Effector memory CD4-positive, alpha-beta T cell (primary cell): ENCODE measurements at regions not wholly inside any gene's neighbourhood (a gene's known extent, or its start where the extent isn't known, plus 50 kb on each side); places are given as distances from the start of the nearest gene placed in this dataset.

Experiments used
- DNase-seq, 3 donors: peaks; one replicate each; pipeline ENCODE4 v3.0.0-alpha.2; 2020
- H3K27ac ChIP-seq: 2 replicates; pipeline ENCODE4 v1.7.0; 2013; ENCODE audit warnings: mild to moderate bottlenecking, low read length, moderate library complexity; ENCODE audit not compliant: insufficient read depth, poor library complexity, severe bottlenecking
- H3K27me3 ChIP-seq: replicated peaks from 2 replicates; pipeline ENCODE4 v1.7.0; 2013; ENCODE audit warnings: mild to moderate bottlenecking, low read length; ENCODE audit not compliant: insufficient read depth, control insufficient read depth, poor library complexity, severe bottlenecking
- H3K36me3 ChIP-seq: 2 replicates; pipeline ENCODE4 v1.7.0; 2013; ENCODE audit warnings: mild to moderate bottlenecking, low read length, moderate library complexity; ENCODE audit not compliant: control insufficient read depth, insufficient read depth
- H3K4me1 ChIP-seq: 2 replicates; pipeline ENCODE4 v1.7.0; 2013; ENCODE audit warnings: low read length, mild to moderate bottlenecking; ENCODE audit not compliant: control insufficient read depth, insufficient read depth, poor library complexity, severe bottlenecking
- H3K4me3 ChIP-seq: 2 replicates; pipeline ENCODE4 v1.7.0; 2013; ENCODE audit warnings: low read length, low read depth, mild to moderate bottlenecking; ENCODE audit not compliant: insufficient read depth, poor library complexity, severe bottlenecking
- H3K9me3 ChIP-seq: 2 replicates; pipeline ENCODE4 v1.7.0; 2013; ENCODE audit warnings: mild to moderate bottlenecking, low read length, moderate library complexity; ENCODE audit not compliant: control insufficient read depth

GRCh38 chr20:41956338-41957074, 338.3 kb upstream of the CHD6 start:
- no peak overlapping the region for H3K27ac ChIP-seq
- no peaks in the 10 kb centered on the region for H3K9me3 ChIP-seq
- no peak overlapping the region for H3K4me3 ChIP-seq
- DNase-seq, result no peak
- H3K27me3 ChIP-seq, result no peaks in the 10 kb centered on the region
- no peaks in the 10 kb centered on the region for H3K36me3 ChIP-seq
- H3K4me1 ChIP-seq, result no peaks in the 10 kb centered on the region

DNA sequence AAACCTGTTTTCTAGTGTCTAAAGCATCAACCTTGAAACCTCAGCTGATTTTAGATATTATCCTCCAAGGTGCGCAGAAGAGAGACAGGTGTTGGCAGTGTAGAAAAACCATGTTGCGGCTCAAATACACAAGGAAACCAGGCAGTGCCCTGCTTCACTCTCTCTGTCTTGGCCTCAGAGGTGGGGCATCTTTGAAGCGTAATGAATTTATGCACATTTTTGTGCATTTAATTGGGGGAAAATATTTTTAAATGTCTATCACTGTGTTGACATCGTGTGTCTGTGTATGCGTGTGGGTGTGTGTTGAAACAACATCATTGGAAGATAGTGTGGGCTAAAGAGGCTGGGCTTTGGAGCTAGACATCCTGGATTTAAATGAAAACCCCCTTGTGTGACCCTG, 334.0 kb upstream of the CHD6 start:
- no peaks in the 10 kb centered on the region for H3K9me3 ChIP-seq
- H3K4me1 ChIP-seq, result no peaks in the 10 kb centered on the region

GRCh38 chr20:41951615-41952014, 333.4 kb upstream of the CHD6 start:
- no peaks in the 10 kb centered on the region for H3K27me3 ChIP-seq
- no peaks in the 10 kb centered on the region for H3K9me3 ChIP-seq
- H3K4me1 ChIP-seq, result no peaks in the 10 kb centered on the region
- no peak overlapping the region for H3K4me3 ChIP-seq
- DNase-seq, result no peak
- H3K36me3 ChIP-seq, result no peaks in the 10 kb centered on the region
- no peak overlapping the region for H3K27ac ChIP-seq

More for the DNA sequence above, 334.0 kb upstream of the CHD6 start:
- H3K36me3 ChIP-seq, result no peaks in the 10 kb centered on the region
- no peak overlapping the region for H3K27ac ChIP-seq
- H3K4me3 ChIP-seq, result no peak overlapping the region
- no peak for DNase-seq
- H3K27me3 ChIP-seq, result no peaks in the 10 kb centered on the region

- Histone ChIP-seq H3K36me3 (no peaks in the 10 kb centered on the region), H3K27ac (no peak overlapping the region), H3K4me1 (no peaks in the 10 kb centered on the region), H3K4me3 (no peak overlapping the region), H3K9me3 (no peaks in the 10 kb centered on the region), H3K27me3 (no peaks in the 10 kb centered on the region)
- DNase-seq, result no peak
These were observed 321.5 kb upstream of the CHD6 start for GRCh38 chr20:41939659-41940058.

GRCh38 chr20:41938353-41938752, 320.2 kb upstream of the CHD6 start:
- DNase-seq, result no peak
- Histone ChIP-seq H3K9me3 (no peaks in the 10 kb centered on the region), H3K4me1 (no peaks in the 10 kb centered on the region), H3K36me3 (no peaks in the 10 kb centered on the region), H3K4me3 (no peak overlapping the region), H3K27me3 (no peaks in the 10 kb centered on the region), H3K27ac (no peak overlapping the region)

GRCh38 chr20:41935259-41935791, 317.1 kb upstream of the CHD6 start:
- H3K27ac ChIP-seq, result no peak overlapping the region
- H3K9me3 ChIP-seq, result no peaks in the 10 kb centered on the region
- no peaks in the 10 kb centered on the region for H3K36me3 ChIP-seq
- H3K4me1 ChIP-seq, result no peaks in the 10 kb centered on the region
- no peak for DNase-seq
- H3K4me3 ChIP-seq, result no peak overlapping the region
- no peaks in the 10 kb centered on the region for H3K27me3 ChIP-seq

DNA sequence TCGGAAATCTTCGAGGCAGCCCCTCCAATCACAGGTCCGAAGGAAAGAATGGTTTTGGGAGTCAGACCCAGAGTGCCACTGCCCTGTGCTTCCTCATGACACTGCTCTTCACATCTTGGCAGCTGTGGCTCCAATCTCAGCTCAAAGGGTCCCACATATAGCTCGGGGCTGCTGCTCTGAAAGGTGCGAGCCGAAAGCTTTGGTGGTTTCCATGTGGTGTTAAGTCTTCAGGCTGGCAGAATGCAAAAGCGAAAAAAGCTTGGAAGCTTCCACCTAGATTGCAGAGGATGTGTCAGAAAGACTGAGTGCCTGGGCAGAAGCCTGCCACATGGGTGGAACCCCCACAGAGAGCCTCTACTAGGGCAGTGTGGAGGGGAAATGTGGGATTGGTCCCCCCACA, 314.3 kb upstream of the CHD6 start:
- Histone ChIP-seq H3K27ac (no peak overlapping the region), H3K4me3 (no peak overlapping the region), H3K9me3 (no peaks in the 10 kb centered on the region), H3K36me3 (no peaks in the 10 kb centered on the region), H3K4me1 (no peaks in the 10 kb centered on the region), H3K27me3 (no peaks in the 10 kb centered on the region)
- DNase-seq, result no peak

DNA sequence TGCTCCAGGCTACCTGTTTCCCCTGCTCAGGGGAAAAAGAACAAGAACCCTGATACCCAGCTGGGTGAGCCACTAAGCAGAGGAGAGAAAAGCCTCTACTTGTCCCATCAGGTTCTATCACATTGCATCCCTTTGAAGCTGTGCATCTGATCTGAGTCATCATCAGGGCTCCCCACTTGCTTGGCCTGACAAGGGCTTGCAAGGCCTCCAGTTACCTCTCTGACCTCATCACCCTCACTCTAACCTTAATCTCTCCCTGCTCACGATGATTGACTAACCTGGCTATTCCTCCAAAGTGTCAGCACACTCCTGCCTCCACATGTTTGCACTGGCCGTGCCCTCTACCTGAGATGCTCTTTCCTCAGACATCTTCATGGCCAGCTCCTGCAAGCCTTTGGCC, 309.5 kb upstream of the CHD6 start:
- Histone ChIP-seq H3K4me3 (no peak overlapping the region), H3K36me3 (no peaks in the 10 kb centered on the region), H3K9me3 (no peaks in the 10 kb centered on the region)

GRCh38 chr20:41927189-41927588, 309.0 kb upstream of the CHD6 start:
- Histone ChIP-seq H3K27ac (no peak overlapping the region), H3K4me1 (no peaks in the 10 kb centered on the region), H3K9me3 (no peaks in the 10 kb centered on the region), H3K27me3 (no peaks in the 10 kb centered on the region), H3K36me3 (no peaks in the 10 kb centered on the region), H3K4me3 (no peak overlapping the region)
- DNase-seq, result no peak

More for the DNA sequence above, 309.5 kb upstream of the CHD6 start:
- H3K4me1 ChIP-seq, result no peaks in the 10 kb centered on the region
- H3K27ac ChIP-seq, result no peak overlapping the region
- no peak for DNase-seq
- no peaks in the 10 kb centered on the region for H3K27me3 ChIP-seq

GRCh38 chr20:41925476-41925875, 307.3 kb upstream of the CHD6 start:
- Histone ChIP-seq H3K36me3 (no peaks in the 10 kb centered on the region), H3K9me3 (no peaks in the 10 kb centered on the region), H3K27ac (no peak overlapping the region), H3K4me3 (no peak overlapping the region), H3K4me1 (no peaks in the 10 kb centered on the region), H3K27me3 (no peaks in the 10 kb centered on the region)
- no peak for DNase-seq
